K562 (cell line): ENCODE measurements at regions not wholly inside any gene's neighbourhood (a gene's known extent, or its start where the extent isn't known, plus 50 kb on each side); places are given as distances from the start of the nearest gene placed in this dataset.

ENCODE experiments used
- ATAC-seq: fragments of 200-7000 bp; cut with Tn5 transposase; 3 replicates; pipeline ENCODE4 v1.9.1; 2020; ENCODE audit warnings: moderate library complexity
- BruUV-seq: library from RNA; stranded (reverse); fragments of 400-500 nt; replicated peaks from 2 replicates; lab custom pipeline; 2021; lab: Mats Ljungman, UMichigan
- CTCF ChIA-PET: fragments of 300-600 bp; formaldehyde crosslinking; extraction: SDS; loops from one replicate; lab custom pipeline; 2021; ENCODE audit warnings: low intra/inter-chr PET ratio; lab: Yijun Ruan, JAX
- POLR2A ChIA-PET: fragments of 300-600, 350-650 bp; sonication (Branson Sonifier 250); formaldehyde crosslinking; extraction: SDS; loops from one replicate; lab custom pipeline; 2021; ENCODE audit warnings: antibody characterized with exemption, inconsistent platforms; lab: Yijun Ruan, JAX
- DNase-seq, 4 experiments: peaks; one replicate each; pipeline versions ENCODE4 v3.0.0 to v3.0.0-alpha.2; 2011 to 2018; ENCODE audit warnings: low spot score in 3 of 4, mixed read lengths in 3 of 4; ENCODE audit errors: extremely low read depth in 1 of 4
- FAIRE-seq: peaks from 2 replicates; lab custom pipeline; 2011; peaks lifted over from hg19 to GRCh38; lab: Jason Lieb, UNC
- H2AFZ ChIP-seq: 2 replicates; pipeline ENCODE4 v1.6.0; 2011; ENCODE audit warnings: low read depth, low read length, control low read depth, inconsistent platforms
- H3K27ac ChIP-seq: fragments of 200-600 bp; 3 replicates; pipeline ENCODE4 v1.8.0; 2011; ENCODE audit warnings: low read depth, mild to moderate bottlenecking, control low read depth, inconsistent platforms, low read length, moderate library complexity, mixed read lengths; ENCODE audit errors: extremely low read depth
- H3K27me3 ChIP-seq, 2 experiments: fragments of 300-600 bp in 1 of 2; 2 replicates in 1 of 2; 3 replicates in 1 of 2; pipeline versions ENCODE4 v1.6.0 to v1.8.0; 2011; ENCODE audit warnings: inconsistent platforms in 2 of 2, low read length in 2 of 2, mild to moderate bottlenecking in 1 of 2, mixed read lengths in 1 of 2, moderate library complexity in 1 of 2; ENCODE audit not compliant: control insufficient read depth in 2 of 2, insufficient read depth in 2 of 2
- H3K36me3 ChIP-seq: fragments of 300-600 bp; 3 replicates; pipeline ENCODE4 v1.8.0; 2011; ENCODE audit warnings: mild to moderate bottlenecking, low read length, inconsistent platforms; ENCODE audit not compliant: control insufficient read depth, insufficient read depth
- H3K4me1 ChIP-seq, 2 experiments: fragments of 200-600 bp in 1 of 2; replicated peaks in 1 of 2; 2 replicates in 1 of 2; 3 replicates in 1 of 2; pipeline versions ENCODE4 v1.5.1 to v1.8.0; 2011; ENCODE audit warnings: inconsistent platforms in 2 of 2, low read length in 2 of 2, mild to moderate bottlenecking in 1 of 2, mixed read lengths in 1 of 2, moderate library complexity in 1 of 2; ENCODE audit not compliant: control insufficient read depth in 2 of 2, insufficient read depth in 2 of 2
- H3K4me2 ChIP-seq: 2 replicates; pipeline ENCODE4 v1.6.1; 2011; ENCODE audit warnings: low read length, control low read depth, inconsistent platforms, mixed read lengths; ENCODE audit not compliant: insufficient read depth
- H3K4me3 ChIP-seq: fragments of 200-600 bp; sonication (generic), shearing (Covaris generic); 2 replicates; pipeline ENCODE4 v1.5.1; 2016; ENCODE audit warnings: control low read depth, inconsistent platforms
- H3K79me2 ChIP-seq: fragments of 200-600 bp; 3 replicates; pipeline ENCODE4 v1.8.0; 2011; ENCODE audit warnings: low read length, inconsistent platforms; ENCODE audit not compliant: control insufficient read depth, insufficient read depth
- H3K9ac ChIP-seq, 2 experiments: 2 replicates each; pipeline versions ENCODE4 v1.6.0 to v1.6.1; 2011; ENCODE audit warnings: low read depth in 2 of 2, low read length in 2 of 2, control low read depth in 1 of 2, inconsistent platforms in 1 of 2, mild to moderate bottlenecking in 1 of 2, mixed read lengths in 1 of 2; ENCODE audit not compliant: insufficient read depth in 1 of 2
- H3K9me1 ChIP-seq: one replicate; pipeline ENCODE4 v1.6.0; 2011; ENCODE audit warnings: inconsistent platforms, mild to moderate bottlenecking, low read length, moderate library complexity; ENCODE audit not compliant: control insufficient read depth, insufficient read depth
- H3K9me3 ChIP-seq: replicated peaks from 2 replicates; pipeline ENCODE4 v1.5.1; 2011; ENCODE audit warnings: low read depth, low read length, inconsistent platforms; ENCODE audit not compliant: control insufficient read depth, insufficient read depth
- H4K20me1 ChIP-seq: replicated peaks from 2 replicates; pipeline ENCODE4 v1.6.1; 2011; ENCODE audit warnings: low read length, inconsistent platforms, mixed read lengths; ENCODE audit not compliant: control insufficient read depth, insufficient read depth
- ATF6 ChIP-seq: sonication (generic); formaldehyde crosslinking; IDR thresholded peaks from 2 replicates; pipeline ENCODE4 v1.4.0; 2020; ENCODE audit warnings: mild to moderate bottlenecking, missing genetic modification reagents
- BRD9 ChIP-seq: fragments of 450-650 bp; IDR thresholded peaks from 2 replicates; pipeline ENCODE4 v1.6.1; 2018; ENCODE audit warnings: low read depth; ENCODE audit not compliant: partially characterized antibody
- CBFB ChIP-seq: sonication (generic); formaldehyde crosslinking; IDR thresholded peaks from 2 replicates; pipeline ENCODE4 v1.4.0; 2020; ENCODE audit warnings: mild to moderate bottlenecking, missing genetic modification reagents
- CCNT2 ChIP-seq: IDR thresholded peaks from 2 replicates; pipeline ENCODE4 v1.6.1; 2011; ENCODE audit warnings: borderline replicate concordance, low read depth, mild to moderate bottlenecking, moderate library complexity, mixed read lengths, low read length; ENCODE audit not compliant: insufficient read length; ENCODE audit errors: extremely low read depth
- CEBPB ChIP-seq: fragments of 450-650 bp; IDR thresholded peaks from 2 replicates; pipeline ENCODE4 v1.6.1; 2016; ENCODE audit warnings: missing genetic modification characterization, missing compliant biosample characterization
- CHD1 ChIP-seq: fragments of 200-600 bp; sonication (generic); IDR thresholded peaks from one replicate; pipeline ENCODE4 v1.6.1; 2012; ENCODE audit warnings: mild to moderate bottlenecking, moderate library complexity, low read length, inconsistent platforms
- DMBX1 ChIP-seq: fragments of 250-450 bp; sonication (Bioruptor Pico); IDR thresholded peaks from 2 replicates; pipeline ENCODE4 v1.8.0; 2022; ENCODE audit warnings: inconsistent platforms, mild to moderate bottlenecking, moderate library complexity, borderline replicate concordance
- FOS ChIP-seq: IDR thresholded peaks from 3 replicates; pipeline ENCODE4 v1.6.1; 2011; ENCODE audit not compliant: insufficient read length; ENCODE audit errors: extremely low read depth
- GMEB1 ChIP-seq: fragments of 250-450 bp; sonication (Bioruptor Pico); IDR thresholded peaks from 2 replicates; pipeline ENCODE4 v1.4.0; 2020; ENCODE audit warnings: mild to moderate bottlenecking
- POLR2AphosphoS5 ChIP-seq: IDR thresholded peaks from 2 replicates; pipeline ENCODE4 v1.6.1; 2011; ENCODE audit warnings: mild to moderate bottlenecking, low read depth, low read length, moderate library complexity; ENCODE audit not compliant: control insufficient read depth, insufficient read depth
- RAD21 ChIP-seq, 2 experiments: fragments of 250-450 bp in 1 of 2; fragments of 450-650 bp in 1 of 2; sonication (Bioruptor Pico) in 1 of 2; formaldehyde crosslinking in 1 of 2; IDR thresholded peaks in 1 of 2; conservative IDR thresholded peaks in 1 of 2; 2 replicates each; pipeline versions ENCODE4 v1.4.0 to v1.8.0; 2020 to 2022; ENCODE audit warnings: mild to moderate bottlenecking in 2 of 2, moderate library complexity in 1 of 2
- RBM34 ChIP-seq: fragments of 200-400 bp; formaldehyde crosslinking; IDR thresholded peaks from 2 replicates; pipeline ENCODE4 v1.6.1; 2018; ENCODE audit warnings: low read length, borderline replicate concordance; ENCODE audit not compliant: insufficient read depth
- SMAD1 ChIP-seq: fragments of 150-350 bp; IDR thresholded peaks from 2 replicates; pipeline ENCODE4 v1.6.1; 2014; ENCODE audit warnings: low read length, low read depth; ENCODE audit not compliant: partially characterized antibody
- SMAD4 ChIP-seq: fragments of 250-450 bp; sonication (Bioruptor Pico); conservative IDR thresholded peaks from 2 replicates; pipeline ENCODE4 v1.8.0; 2021; ENCODE audit warnings: inconsistent platforms, mild to moderate bottlenecking, moderate library complexity
- TAF1 ChIP-seq: IDR thresholded peaks from 2 replicates; pipeline ENCODE4 v1.6.1; 2011; ENCODE audit warnings: mild to moderate bottlenecking, low read length, moderate library complexity; ENCODE audit not compliant: insufficient read depth, control insufficient read depth, severe bottlenecking; ENCODE audit errors: extremely low read depth
- ZBTB43 ChIP-seq: sonication (generic); formaldehyde crosslinking; IDR thresholded peaks from 2 replicates; pipeline ENCODE4 v1.8.0; 2023; ENCODE audit warnings: mild to moderate bottlenecking, missing genetic modification reagents
- WGBS: fragments of 100-300 bp; shearing (Covaris generic); methylation state at CpG from one replicate; pipeline ENCODE4 v1.1.6; 2016; ENCODE audit warnings: low coverage, mixed read lengths; ENCODE audit not compliant: insufficient coverage; ENCODE audit errors: missing lambda C conversion rate; 5-methylcytosine and 5-hydroxymethylcytosine counted together
- in situ Hi-C: fragments of 300-500 bp; cut with MboI; formaldehyde crosslinking; loops from 4 replicates; pipeline ENCODE4 v1.15.0; 2018; ENCODE audit warnings: inconsistent platforms, mixed read lengths
- intact Hi-C: fragments of 100-400 bp; cut with micrococcal nuclease; formaldehyde crosslinking; loops from 2 replicates; pipeline ENCODE4 v1.14.2; 2022

GRCh38 chr4:124025000-124025399 is 628.4 kb downstream of the SPRY1 start:
- DNase-seq (no peak), FAIRE-seq (no peak), ATAC-seq (no peak)
- Histone ChIP-seq H3K4me1 (no peaks in the 10 kb centered on the region), H3K4me3 (no peak overlapping the region), H3K9me3 (no peaks in the 10 kb centered on the region), H3K79me2 (no peaks in the 10 kb centered on the region), H3K27ac (no peak overlapping the region), H3K9me1 (no peaks in the 10 kb centered on the region), H4K20me1 (no peaks in the 10 kb centered on the region), H3K4me2 (no peak overlapping the region), H2AFZ (no peak overlapping the region), H3K36me3 (no peaks in the 10 kb centered on the region), H3K27me3 (no peaks in the 10 kb centered on the region), H3K9ac (no peak overlapping the region)
- no TSS peak for BruUV-seq
- ChIA-PET POLR2A (no interaction called here), CTCF (no interaction called here)
- intact Hi-C loops (no loop called here), in situ Hi-C loops (no loop called here)
- TF ChIP-seq DMBX1 (CRISPR knock-in tag) (no peak), RAD21 (CRISPR knock-in tag; conservative IDR thresholded peaks at IDR 0.05 in 1 of 2, IDR thresholded peaks at IDR 0.05 in 1 of 2) (no peak), FOS (no peak), GMEB1 (CRISPR knock-in tag) (no peak), CEBPB (tag) (no peak), CHD1 (no peak), TAF1 (no peak), BRD9 (no peak), POLR2AphosphoS5 (no peak), CCNT2 (no peak), SMAD4 (CRISPR knock-in tag) (no peak), ATF6 (no peak), ZBTB43 (CRISPR knock-in tag) (no peak), SMAD1 (no peak), RBM34 (no peak), CBFB (CRISPR knock-in tag) (no peak)
- whole genome bisulfite sequencing, result 0% methylated on average over 3 of the region's 3 CpGs
